ENCODE measurements at regions not wholly inside any gene's neighbourhood (a gene's known extent, or its start where the extent isn't known, plus 50 kb on each side); places are given as distances from the start of the nearest gene placed in this dataset.

DNA sequence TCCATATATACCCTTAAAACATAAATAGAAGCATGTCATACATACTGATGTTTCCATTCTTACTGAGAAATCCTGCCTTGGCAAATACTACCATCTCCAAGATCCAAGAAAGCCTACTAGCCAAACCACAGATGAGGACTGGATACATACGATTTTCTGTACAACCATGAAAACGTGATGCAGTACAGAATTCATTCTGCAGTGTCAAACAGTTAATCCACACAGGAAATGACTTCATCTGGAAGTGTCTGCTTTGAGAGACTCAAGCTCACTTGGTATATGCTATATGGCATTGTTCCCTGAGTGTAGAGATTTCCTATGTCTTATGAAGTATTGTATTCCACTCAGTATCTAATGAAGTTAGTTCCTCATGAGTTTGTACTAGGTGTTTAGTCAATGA, 94.3 kb downstream of the CT47B1 start:
- no peak overlapping the region for H3K4me3 ChIP-seq (ENCODE audit: low read length in 2 of 2)
- no peaks in the 10 kb centered on the region for H3K27me3 ChIP-seq (ENCODE audit: control insufficient read depth in 2 of 2, insufficient read depth in 2 of 2, low read length in 2 of 2)
- no peak overlapping the region for H3K27ac ChIP-seq (ENCODE audit: low read depth in 2 of 2, low read length in 2 of 2)
- no peaks in the 10 kb centered on the region for H3K9me3 ChIP-seq (ENCODE audit: control insufficient read depth in 2 of 2, low read length in 2 of 2)
- H3K9ac ChIP-seq (ENCODE audit: low read depth in 1 of 2, low read length in 2 of 2): no peak overlapping the region
- H3K36me3 ChIP-seq (ENCODE audit: control insufficient read depth in 2 of 2, insufficient read depth in 2 of 2, low read length in 2 of 2): no peaks in the 10 kb centered on the region
- no peaks in the 10 kb centered on the region for H3K4me1 ChIP-seq (ENCODE audit: control insufficient read depth in 2 of 2, insufficient read depth in 2 of 2, low read length in 2 of 2)

DNA sequence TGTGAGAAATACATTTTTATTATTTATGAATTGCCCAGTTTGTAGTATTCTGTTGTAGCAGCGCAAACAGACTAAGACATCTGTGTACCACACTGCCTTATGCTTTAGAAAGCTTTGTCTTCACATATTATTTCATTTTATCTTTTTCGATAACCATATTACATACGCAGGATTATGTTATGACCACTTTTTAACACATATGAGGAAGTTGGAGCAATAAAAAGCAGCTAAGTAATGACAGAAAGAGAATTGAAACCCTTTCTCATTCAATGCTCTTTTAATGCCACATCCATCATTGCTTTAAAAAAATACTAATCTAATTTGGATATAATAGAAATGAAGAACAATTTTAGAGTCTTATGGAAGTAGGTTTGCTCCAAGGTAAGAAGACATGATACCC, 99.7 kb downstream of the CT47B1 start:
- Histone ChIP-seq H3K36me3 (ENCODE audit: control insufficient read depth in 2 of 2, insufficient read depth in 2 of 2, low read length in 2 of 2) (no peaks in the 10 kb centered on the region), H3K4me3 (ENCODE audit: low read length in 2 of 2) (no peak overlapping the region), H3K27ac (ENCODE audit: low read depth in 2 of 2, low read length in 2 of 2) (no peak overlapping the region), H3K27me3 (ENCODE audit: control insufficient read depth in 2 of 2, insufficient read depth in 2 of 2, low read length in 2 of 2) (no peaks in the 10 kb centered on the region), H3K4me1 (ENCODE audit: control insufficient read depth in 2 of 2, insufficient read depth in 2 of 2, low read length in 2 of 2) (no peaks in the 10 kb centered on the region), H3K9me3 (ENCODE audit: control insufficient read depth in 2 of 2, low read length in 2 of 2) (no peaks in the 10 kb centered on the region), H3K9ac (ENCODE audit: low read depth in 1 of 2, low read length in 2 of 2) (no peak overlapping the region)

DNA sequence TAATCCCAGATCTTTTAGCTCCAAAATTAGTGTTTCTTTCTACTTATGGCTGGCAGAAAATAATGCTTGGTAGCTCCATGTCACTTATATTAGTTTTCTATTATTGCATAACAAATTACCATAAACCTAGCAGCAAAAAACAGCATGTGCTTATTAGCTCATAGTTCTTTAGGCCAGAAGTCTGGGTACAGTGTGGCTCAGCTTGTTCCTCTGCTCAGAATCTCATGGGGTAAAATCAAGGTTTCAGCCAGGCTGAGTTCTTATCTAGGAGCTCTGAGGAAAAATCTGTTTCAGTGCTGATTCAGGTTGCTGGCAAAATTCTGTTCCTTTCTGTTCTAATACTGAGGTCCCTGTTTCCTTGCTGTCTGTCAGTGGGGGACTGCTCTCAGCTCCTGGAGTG, 101.1 kb downstream of the CT47B1 start:
- no peak overlapping the region for H3K4me3 ChIP-seq (ENCODE audit: low read length in 2 of 2)
- H3K4me1 ChIP-seq (ENCODE audit: control insufficient read depth in 2 of 2, insufficient read depth in 2 of 2, low read length in 2 of 2): no peaks in the 10 kb centered on the region
- H3K9me3 ChIP-seq (ENCODE audit: control insufficient read depth in 2 of 2, low read length in 2 of 2): no peaks in the 10 kb centered on the region
- H3K27ac ChIP-seq (ENCODE audit: low read depth in 2 of 2, low read length in 2 of 2): no peak overlapping the region
- H3K36me3 ChIP-seq (ENCODE audit: control insufficient read depth in 2 of 2, insufficient read depth in 2 of 2, low read length in 2 of 2): no peaks in the 10 kb centered on the region
- no peaks in the 10 kb centered on the region for H3K27me3 ChIP-seq (ENCODE audit: control insufficient read depth in 2 of 2, insufficient read depth in 2 of 2, low read length in 2 of 2)
- no peak overlapping the region for H3K9ac ChIP-seq (ENCODE audit: low read depth in 1 of 2, low read length in 2 of 2)

DNA sequence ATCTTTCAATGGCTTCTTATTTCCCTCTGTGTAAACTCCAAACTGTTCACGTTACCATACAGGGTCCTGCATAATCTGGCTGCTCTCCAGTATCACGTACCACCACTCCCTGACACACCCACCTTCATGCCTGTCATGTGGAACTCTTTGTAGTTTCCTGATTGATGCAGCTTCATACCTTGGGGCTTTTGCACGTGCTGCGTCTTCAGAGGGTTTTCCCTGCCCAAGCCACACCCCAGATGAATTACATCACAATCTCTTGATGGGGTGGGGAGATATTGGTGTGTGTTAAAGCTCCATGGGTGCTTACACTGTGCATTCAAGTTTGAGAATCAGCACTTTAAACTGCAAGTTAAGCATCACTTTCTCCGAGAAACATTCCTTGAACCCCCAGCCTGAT, 101.9 kb downstream of the CT47B1 start:
- H3K9me3 ChIP-seq (ENCODE audit: control insufficient read depth in 2 of 2, low read length in 2 of 2): no peaks in the 10 kb centered on the region
- no peak overlapping the region for H3K9ac ChIP-seq (ENCODE audit: low read depth in 1 of 2, low read length in 2 of 2)
- no peak overlapping the region for H3K4me3 ChIP-seq (ENCODE audit: low read length in 2 of 2)
- no peak overlapping the region for H3K27ac ChIP-seq (ENCODE audit: low read depth in 2 of 2, low read length in 2 of 2)
- H3K36me3 ChIP-seq (ENCODE audit: control insufficient read depth in 2 of 2, insufficient read depth in 2 of 2, low read length in 2 of 2): no peaks in the 10 kb centered on the region
- H3K4me1 ChIP-seq (ENCODE audit: control insufficient read depth in 2 of 2, insufficient read depth in 2 of 2, low read length in 2 of 2): no peaks in the 10 kb centered on the region
- no peaks in the 10 kb centered on the region for H3K27me3 ChIP-seq (ENCODE audit: control insufficient read depth in 2 of 2, insufficient read depth in 2 of 2, low read length in 2 of 2)

- no peaks in the 10 kb centered on the region for H3K4me1 ChIP-seq (ENCODE audit: control insufficient read depth in 2 of 2, insufficient read depth in 2 of 2, low read length in 2 of 2)
- H3K27ac ChIP-seq (ENCODE audit: low read depth in 2 of 2, low read length in 2 of 2): no peak overlapping the region
- H3K36me3 ChIP-seq (ENCODE audit: control insufficient read depth in 2 of 2, insufficient read depth in 2 of 2, low read length in 2 of 2): no peaks in the 10 kb centered on the region
- no peak overlapping the region for H3K9ac ChIP-seq (ENCODE audit: low read depth in 1 of 2, low read length in 2 of 2)
- no peaks in the 10 kb centered on the region for H3K9me3 ChIP-seq (ENCODE audit: control insufficient read depth in 2 of 2, low read length in 2 of 2)
- H3K4me3 ChIP-seq (ENCODE audit: low read length in 2 of 2): no peak overlapping the region
- H3K27me3 ChIP-seq (ENCODE audit: control insufficient read depth in 2 of 2, insufficient read depth in 2 of 2, low read length in 2 of 2): no peaks in the 10 kb centered on the region
These were observed 105.9 kb downstream of the CT47B1 start for GRCh38 chrX:120769576-120770341.

- no peaks in the 10 kb centered on the region for H3K36me3 ChIP-seq (ENCODE audit: control insufficient read depth in 2 of 2, insufficient read depth in 2 of 2, low read length in 2 of 2)
- H3K27ac ChIP-seq (ENCODE audit: low read depth in 2 of 2, low read length in 2 of 2): no peak overlapping the region
- no peaks in the 10 kb centered on the region for H3K27me3 ChIP-seq (ENCODE audit: control insufficient read depth in 2 of 2, insufficient read depth in 2 of 2, low read length in 2 of 2)
- no peaks in the 10 kb centered on the region for H3K4me1 ChIP-seq (ENCODE audit: control insufficient read depth in 2 of 2, insufficient read depth in 2 of 2, low read length in 2 of 2)
- H3K9ac ChIP-seq (ENCODE audit: low read depth in 1 of 2, low read length in 2 of 2): no peak overlapping the region
- H3K9me3 ChIP-seq (ENCODE audit: control insufficient read depth in 2 of 2, low read length in 2 of 2): no peaks in the 10 kb centered on the region
- H3K4me3 ChIP-seq (ENCODE audit: low read length in 2 of 2): no peak overlapping the region
These were observed 107.0 kb downstream of the CT47B1 start for GRCh38 chrX:120768681-120769080.

DNA sequence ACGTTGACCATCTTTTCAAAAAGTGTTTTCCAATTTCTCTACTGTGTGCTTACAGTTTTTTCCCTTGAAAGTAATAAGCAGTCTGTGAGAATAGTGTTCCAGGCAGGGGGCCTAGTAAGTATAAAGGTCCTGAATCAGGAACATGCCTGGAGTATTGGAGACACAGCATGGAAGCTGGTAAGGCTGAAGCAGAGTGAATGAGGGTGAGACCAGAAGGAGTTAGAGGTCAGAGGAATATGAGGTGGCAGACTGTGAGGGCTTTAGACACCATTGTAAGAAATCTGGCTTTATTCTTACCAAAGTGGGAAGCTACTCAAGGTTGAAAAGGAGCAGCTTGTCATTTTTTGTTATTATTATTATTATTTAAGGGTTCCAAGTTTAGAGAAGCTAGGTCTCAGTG, 107.4 kb downstream of the CT47B1 start:
- Histone ChIP-seq H3K36me3 (ENCODE audit: control insufficient read depth in 2 of 2, insufficient read depth in 2 of 2, low read length in 2 of 2) (no peaks in the 10 kb centered on the region), H3K27ac (ENCODE audit: low read depth in 2 of 2, low read length in 2 of 2) (no peak overlapping the region), H3K9me3 (ENCODE audit: control insufficient read depth in 2 of 2, low read length in 2 of 2) (no peaks in the 10 kb centered on the region), H3K9ac (ENCODE audit: low read depth in 1 of 2, low read length in 2 of 2) (no peak overlapping the region), H3K27me3 (ENCODE audit: control insufficient read depth in 2 of 2, insufficient read depth in 2 of 2, low read length in 2 of 2) (no peaks in the 10 kb centered on the region), H3K4me1 (ENCODE audit: control insufficient read depth in 2 of 2, insufficient read depth in 2 of 2, low read length in 2 of 2) (no peaks in the 10 kb centered on the region), H3K4me3 (ENCODE audit: low read length in 2 of 2) (no peak overlapping the region)

GRCh38 chrX:120763269-120763668, 112.4 kb downstream of the CT47B1 start:
- Histone ChIP-seq H3K9ac (ENCODE audit: low read depth in 1 of 2, low read length in 2 of 2) (no peak overlapping the region), H3K9me3 (ENCODE audit: control insufficient read depth in 2 of 2, low read length in 2 of 2) (no peaks in the 10 kb centered on the region), H3K4me3 (ENCODE audit: low read length in 2 of 2) (no peak overlapping the region), H3K27me3 (ENCODE audit: control insufficient read depth in 2 of 2, insufficient read depth in 2 of 2, low read length in 2 of 2) (no peaks in the 10 kb centered on the region), H3K36me3 (ENCODE audit: control insufficient read depth in 2 of 2, insufficient read depth in 2 of 2, low read length in 2 of 2) (no peaks in the 10 kb centered on the region), H3K27ac (ENCODE audit: low read depth in 2 of 2, low read length in 2 of 2) (no peak overlapping the region), H3K4me1 (ENCODE audit: control insufficient read depth in 2 of 2, insufficient read depth in 2 of 2, low read length in 2 of 2) (no peaks in the 10 kb centered on the region)

GRCh38 chrX:120761810-120762209, 113.9 kb downstream of the CT47B1 start:
- no peaks in the 10 kb centered on the region for H3K36me3 ChIP-seq (ENCODE audit: control insufficient read depth in 2 of 2, insufficient read depth in 2 of 2, low read length in 2 of 2)
- no peaks in the 10 kb centered on the region for H3K9me3 ChIP-seq (ENCODE audit: control insufficient read depth in 2 of 2, low read length in 2 of 2)
- no peaks in the 10 kb centered on the region for H3K27me3 ChIP-seq (ENCODE audit: control insufficient read depth in 2 of 2, insufficient read depth in 2 of 2, low read length in 2 of 2)
- H3K4me3 ChIP-seq (ENCODE audit: low read length in 2 of 2): no peak overlapping the region
- no peaks in the 10 kb centered on the region for H3K4me1 ChIP-seq (ENCODE audit: control insufficient read depth in 2 of 2, insufficient read depth in 2 of 2, low read length in 2 of 2)
- no peak overlapping the region for H3K9ac ChIP-seq (ENCODE audit: low read depth in 1 of 2, low read length in 2 of 2)
- H3K27ac ChIP-seq (ENCODE audit: low read depth in 2 of 2, low read length in 2 of 2): no peak overlapping the region

GRCh38 chrX:120759685-120760084, 116.0 kb downstream of the CT47B1 start:
- Histone ChIP-seq H3K27ac (ENCODE audit: low read depth in 2 of 2, low read length in 2 of 2) (no peak overlapping the region), H3K9ac (ENCODE audit: low read depth in 1 of 2, low read length in 2 of 2) (no peak overlapping the region), H3K27me3 (ENCODE audit: control insufficient read depth in 2 of 2, insufficient read depth in 2 of 2, low read length in 2 of 2) (no peaks in the 10 kb centered on the region), H3K36me3 (ENCODE audit: control insufficient read depth in 2 of 2, insufficient read depth in 2 of 2, low read length in 2 of 2) (no peaks in the 10 kb centered on the region), H3K9me3 (ENCODE audit: control insufficient read depth in 2 of 2, low read length in 2 of 2) (no peaks in the 10 kb centered on the region), H3K4me3 (ENCODE audit: low read length in 2 of 2) (no peak overlapping the region), H3K4me1 (ENCODE audit: control insufficient read depth in 2 of 2, insufficient read depth in 2 of 2, low read length in 2 of 2) (no peaks in the 10 kb centered on the region)
